GM13976 (cell line): ENCODE measurements at regions not wholly inside any gene's neighbourhood (a gene's known extent, or its start where the extent isn't known, plus 50 kb on each side); places are given as distances from the start of the nearest gene placed in this dataset.
"Not testable (repeated sequence)": the region's sequence is repeated elsewhere in the genome, so short reads cannot be mapped to it uniquely, and the experiment has no call there.

ENCODE experiments used
- DNase-seq: peaks from one replicate; pipeline ENCODE4 v3.0.0; 2012; ENCODE audit warnings: low spot score
- CTCF ChIP-seq: IDR thresholded peaks from 2 replicates; pipeline ENCODE4 v1.5.1; 2012; ENCODE audit warnings: borderline replicate concordance, mild to moderate bottlenecking; ENCODE audit not compliant: insufficient read depth; ENCODE audit errors: extremely low read depth, missing control alignments, control extremely low read depth
- in situ Hi-C: fragments of 300-500 bp; cut with MboI; formaldehyde crosslinking; loops from one replicate; pipeline ENCODE4 v1.12.0; 2022; ENCODE audit warnings: low sequenced_read_pairs, mixed read lengths, inconsistent platforms; ENCODE audit not compliant: unreplicated experiment

GRCh38 chr15:35953424-35953823, 407.5 kb upstream of the DPH6 start:
- DNase-seq = no peak
- in situ Hi-C loops = no loop called here
- no peak for TF ChIP-seq CTCF

GRCh38 chr15:35956056-35956455, 410.1 kb upstream of the DPH6 start:
- DNase-seq = no peak
- in situ Hi-C loops = no loop called here
- TF ChIP-seq CTCF = no peak

DNA sequence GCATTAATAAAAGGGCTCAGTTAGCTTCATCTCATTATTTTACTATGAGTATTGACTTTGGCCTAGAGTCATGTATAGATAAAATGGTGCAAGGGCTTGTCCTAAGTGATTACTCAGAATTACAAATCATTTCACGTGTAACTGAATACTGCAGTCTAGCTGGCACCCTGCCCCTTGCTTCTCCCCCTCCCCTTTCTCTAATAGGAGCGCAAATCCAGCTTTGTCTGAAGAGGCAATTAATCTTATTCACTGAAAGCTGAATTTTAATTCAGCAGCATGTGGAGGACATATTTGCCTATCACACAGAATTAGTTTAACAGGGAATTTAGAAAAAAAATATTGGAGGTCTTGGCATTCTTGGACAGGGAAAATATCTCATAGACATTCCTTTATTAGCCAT, 412.1 kb upstream of the DPH6 start:
- TF ChIP-seq CTCF = no peak
- DNase-seq = no peak
- in situ Hi-C loops = no loop called here

DNA sequence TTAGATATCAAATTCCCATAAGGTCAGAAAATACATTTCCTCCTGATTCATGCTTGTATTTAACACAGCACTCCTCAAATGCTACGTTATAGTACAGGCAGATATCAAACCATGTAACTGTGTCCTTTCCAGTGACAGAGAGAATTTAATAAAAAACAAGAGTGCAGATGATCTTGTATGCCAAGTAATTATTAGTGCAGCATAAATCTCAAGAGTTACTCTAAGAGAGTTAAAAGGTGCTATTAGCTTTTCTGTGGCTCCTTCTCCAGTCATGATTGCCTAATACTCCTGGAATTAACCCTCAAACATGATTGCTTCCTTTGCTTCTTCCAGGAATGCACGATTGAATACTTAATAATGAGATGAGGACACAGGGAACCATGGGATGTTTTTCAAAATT, 413.0 kb upstream of the DPH6 start:
- in situ Hi-C loops = no loop called here
- TF ChIP-seq CTCF = no peak
- no peak for DNase-seq

DNA sequence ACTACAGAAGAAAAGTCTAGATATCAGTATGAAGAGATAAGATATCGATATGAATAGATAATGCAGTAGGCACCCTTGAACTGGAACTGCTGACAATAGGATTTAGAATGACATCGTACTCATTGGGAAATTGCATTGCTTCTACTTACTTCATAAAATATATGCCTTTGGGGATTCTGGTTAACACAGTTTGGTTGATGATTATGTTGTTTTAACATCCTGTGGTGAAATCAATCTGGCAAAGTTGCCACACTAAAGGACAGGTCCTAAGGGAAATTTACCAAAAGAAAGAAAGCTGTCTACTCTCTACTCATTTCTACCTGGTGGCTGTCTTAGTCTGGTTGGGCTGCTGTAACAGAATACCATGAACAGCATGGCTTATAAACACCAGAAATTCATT, 417.4 kb upstream of the DPH6 start:
- no peak for DNase-seq
- no peak for TF ChIP-seq CTCF
- in situ Hi-C loops = no loop called here

- DNase-seq = no peak
- in situ Hi-C loops = no loop called here
- TF ChIP-seq CTCF = no peak
These were observed 420.8 kb upstream of the DPH6 start for GRCh38 chr15:35966781-35967180.

GRCh38 chr15:35967968-35968367, 422.0 kb upstream of the DPH6 start:
- DNase-seq, in situ Hi-C loops: not testable (repeated sequence)

- in situ Hi-C loops = no loop called here
- no peak for DNase-seq
These were observed 427.1 kb upstream of the DPH6 start for GRCh38 chr15:35973029-35973428.

More at GRCh38 chr15:35973029-35973428, 427.1 kb upstream of the DPH6 start:
- TF ChIP-seq CTCF = no peak
